HG02981 (cell line): ENCODE measurements at regions not wholly inside any gene's neighbourhood (a gene's known extent, or its start where the extent isn't known, plus 50 kb on each side); places are given as distances from the start of the nearest gene placed in this dataset.

Source experiments
- ATAC-seq: cut with Tn5 transposase; IDR thresholded peaks from one replicate; pipeline ENCODE4 v1.9.1; 2021; ENCODE audit warnings: mild to moderate bottlenecking, moderate library complexity; ENCODE audit not compliant: unreplicated experiment

DNA sequence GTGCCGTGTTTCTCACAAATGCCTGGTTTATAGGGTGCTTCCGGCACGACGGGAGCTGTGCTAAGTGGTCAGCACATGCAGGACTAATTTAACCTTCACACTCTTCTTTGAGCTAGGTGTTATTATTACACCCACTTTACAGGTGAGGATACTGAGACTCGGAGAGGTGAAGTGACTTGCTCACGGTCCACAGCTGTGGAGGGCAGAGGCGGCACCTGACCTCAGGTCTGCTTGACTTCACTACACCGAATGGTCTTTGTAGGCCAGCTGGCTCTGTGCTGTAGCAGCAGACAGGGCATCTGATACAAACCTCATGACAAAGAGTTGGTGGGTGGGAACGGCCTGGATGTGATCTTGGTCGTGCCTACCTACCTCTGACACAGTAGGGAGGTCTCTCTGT lies 102.0 kb upstream of the BOD1 start:
- ATAC-seq, result no peak

DNA sequence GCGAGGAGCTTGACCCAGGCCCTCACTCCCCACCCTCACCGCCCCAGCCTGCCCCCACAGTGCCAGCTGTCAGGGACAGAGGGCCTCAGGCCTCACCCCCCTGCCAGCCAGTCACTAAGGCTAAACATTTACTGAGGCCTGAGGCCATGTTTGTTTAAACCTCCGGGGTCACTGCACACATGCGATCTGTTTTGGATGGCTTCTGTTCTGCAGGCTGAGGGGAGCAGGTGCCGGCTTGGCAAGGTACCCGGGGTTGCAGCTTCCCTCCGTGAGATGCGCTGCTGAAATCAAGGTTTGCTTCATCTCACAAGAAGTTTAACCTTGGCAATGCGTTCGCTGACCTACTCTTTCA lies 103.3 kb upstream of the BOD1 start:
- ATAC-seq, result no peak

DNA sequence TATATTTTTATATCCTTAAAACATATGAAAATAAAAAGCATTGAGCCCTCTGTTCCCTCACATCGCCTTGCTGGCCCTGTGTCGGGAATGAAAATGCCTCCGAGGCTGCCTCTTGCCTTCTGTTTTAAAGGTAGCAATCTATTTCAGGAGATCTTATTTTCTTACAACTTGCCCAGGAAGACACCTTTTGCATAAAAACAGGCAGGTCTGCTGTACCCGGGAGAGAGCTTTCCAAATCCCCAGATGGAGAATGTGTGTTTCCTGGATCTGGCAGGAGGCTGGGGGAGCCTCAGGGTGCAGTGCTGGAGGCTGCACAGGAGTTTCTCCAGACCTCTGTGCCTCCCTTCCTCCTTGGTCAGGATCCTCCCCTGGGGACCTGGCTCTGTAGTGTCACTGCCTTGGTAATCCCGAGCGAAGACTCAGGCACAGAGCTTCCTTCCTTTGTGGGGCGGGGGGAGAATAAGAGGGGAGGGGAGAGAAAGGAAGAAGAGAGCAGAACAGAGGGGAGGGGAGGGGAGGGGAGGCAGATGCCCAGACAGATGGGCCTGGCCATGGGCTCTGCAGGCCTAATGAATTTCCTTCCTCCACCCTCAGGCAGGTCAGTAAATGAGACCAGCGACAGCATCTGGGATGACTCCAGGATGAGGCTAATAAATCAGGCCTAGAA lies 104.0 kb upstream of the BOD1 start:
- no peak for ATAC-seq

DNA sequence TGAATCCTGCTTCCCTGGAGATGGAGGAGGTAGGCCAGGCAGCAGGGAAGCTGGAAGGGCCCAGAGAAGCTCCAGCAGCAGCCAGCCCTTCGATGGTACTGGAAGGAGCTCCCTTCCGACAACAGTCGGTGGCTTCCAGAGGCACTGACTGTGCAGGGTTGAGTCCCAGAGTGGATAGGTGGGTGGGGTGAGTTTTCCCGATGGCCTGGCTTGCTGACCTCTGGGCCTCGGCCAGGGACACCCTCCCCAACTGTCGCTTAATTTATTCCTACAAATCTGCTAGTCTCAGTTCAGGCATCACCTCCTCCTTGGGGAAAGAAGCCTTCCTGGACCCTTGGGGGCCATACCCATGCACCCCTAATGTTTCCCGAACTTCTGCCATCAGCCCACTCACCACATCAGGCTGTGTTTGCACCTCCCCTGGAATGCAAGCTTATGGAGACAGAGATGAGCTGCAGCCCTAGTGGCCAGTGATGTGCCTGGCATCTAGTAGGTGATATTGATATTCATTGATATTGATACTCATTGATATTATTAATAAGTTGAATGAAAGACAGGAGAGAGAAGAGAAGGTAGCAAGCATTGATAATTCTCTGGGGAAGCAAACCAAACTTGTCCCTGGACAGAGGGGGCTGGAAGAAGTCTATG lies 104.6 kb upstream of the BOD1 start:
- ATAC-seq, result no peak

DNA sequence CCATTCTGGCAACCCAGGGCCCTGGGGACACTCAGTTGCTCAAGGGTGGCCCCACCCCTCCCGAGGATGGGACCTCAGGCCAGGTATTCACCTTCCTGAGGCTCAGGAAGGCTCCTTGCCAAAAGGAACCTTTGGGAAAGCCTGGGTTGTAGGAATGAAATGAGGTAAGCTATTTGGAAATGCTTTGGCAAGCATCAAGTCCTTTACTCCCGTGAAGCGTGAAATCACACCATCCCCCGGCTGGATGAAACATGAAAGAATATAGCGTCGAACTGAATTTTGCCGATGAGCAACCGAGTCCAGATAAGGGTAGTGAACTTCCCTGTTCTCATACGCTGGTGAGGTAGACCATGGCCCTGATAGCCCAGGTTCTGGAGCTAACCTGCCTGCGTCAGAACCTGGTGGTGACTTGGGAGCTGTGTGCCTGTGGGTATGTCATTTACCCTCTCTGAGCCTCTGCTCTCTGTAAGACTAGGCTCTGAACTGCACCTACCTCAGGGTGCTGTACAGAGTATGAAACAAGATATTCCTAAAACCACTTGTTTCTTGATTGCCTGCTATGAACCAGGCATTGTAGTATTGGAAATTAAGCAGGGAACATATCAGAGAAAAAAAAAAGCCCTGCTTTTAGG lies 105.3 kb upstream of the BOD1 start:
- ATAC-seq, result no peak

DNA sequence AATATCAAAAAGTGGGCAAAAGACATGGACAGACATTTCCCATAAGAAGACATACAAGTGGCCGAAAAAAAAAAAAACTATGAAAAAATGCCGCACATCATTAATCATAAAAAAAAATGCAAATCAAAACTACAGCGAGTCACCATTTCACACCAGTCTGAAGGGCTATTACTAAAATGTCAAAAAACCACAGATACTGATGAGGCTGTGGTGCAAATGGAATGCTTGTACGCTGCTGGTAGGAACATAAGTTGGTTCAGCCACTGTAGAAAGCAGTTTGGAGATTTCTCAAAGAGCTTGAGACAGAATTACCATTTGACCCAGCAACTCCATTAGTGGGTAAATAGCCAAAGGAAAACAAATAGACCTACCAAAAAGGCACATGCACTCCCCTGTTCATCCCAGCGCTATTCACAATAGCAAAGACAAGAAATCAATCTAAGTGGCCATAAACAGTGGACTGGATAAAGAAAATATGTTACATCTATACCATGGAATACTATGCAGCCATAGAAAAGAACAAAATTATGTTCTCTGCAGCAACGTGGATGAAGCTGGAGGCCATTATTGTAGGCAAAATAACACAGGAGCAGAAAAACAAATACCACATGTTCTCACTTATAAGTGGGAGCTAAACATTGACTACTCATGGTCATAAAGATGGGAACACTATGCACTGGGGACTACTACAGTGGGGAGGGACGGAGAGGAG lies 110.6 kb upstream of the BOD1 start:
- ATAC-seq, result no peak

GRCh38 chr5:173727839-173728778 lies 111.7 kb upstream of the BOD1 start:
- ATAC-seq, result no peak

DNA sequence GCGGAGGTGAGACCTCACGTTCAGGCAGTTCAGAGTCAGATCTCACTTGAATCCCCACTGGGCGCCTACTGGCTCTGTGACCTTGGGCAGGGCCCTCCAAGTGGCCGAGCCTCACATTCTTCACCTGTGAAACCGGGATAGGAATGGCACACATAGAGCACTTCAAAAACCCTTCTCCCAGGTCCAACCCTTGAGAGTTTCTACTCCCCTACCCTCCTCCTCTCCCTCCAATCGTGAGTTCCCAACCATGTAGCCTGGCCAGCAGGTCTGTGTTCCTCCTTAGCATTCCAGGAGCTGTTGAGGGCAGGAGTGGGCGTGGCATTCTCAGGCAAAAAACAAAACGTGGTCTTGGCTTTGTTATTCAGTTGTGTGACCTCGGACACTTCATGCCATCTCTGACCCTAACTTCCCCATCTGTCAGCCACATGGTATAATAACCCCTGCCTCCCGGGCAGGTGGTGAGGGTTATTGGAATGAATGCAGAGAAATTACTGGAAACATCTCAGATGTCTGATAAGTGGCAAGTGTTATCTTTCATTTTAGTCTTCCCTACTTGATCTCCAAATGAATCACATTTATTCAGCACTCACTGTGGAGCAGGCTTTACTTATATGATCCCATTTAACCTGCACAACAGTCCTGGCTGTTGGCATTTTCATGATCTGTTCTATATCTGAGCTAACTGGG lies 112.8 kb upstream of the BOD1 start:
- no peak for ATAC-seq

GRCh38 chr5:173730632-173731298 lies 114.3 kb upstream of the BOD1 start:
- ATAC-seq, result no peak

- no peak for ATAC-seq
Measured at GRCh38 chr5:173733021-173733420, 116.6 kb upstream of the BOD1 start.

DNA sequence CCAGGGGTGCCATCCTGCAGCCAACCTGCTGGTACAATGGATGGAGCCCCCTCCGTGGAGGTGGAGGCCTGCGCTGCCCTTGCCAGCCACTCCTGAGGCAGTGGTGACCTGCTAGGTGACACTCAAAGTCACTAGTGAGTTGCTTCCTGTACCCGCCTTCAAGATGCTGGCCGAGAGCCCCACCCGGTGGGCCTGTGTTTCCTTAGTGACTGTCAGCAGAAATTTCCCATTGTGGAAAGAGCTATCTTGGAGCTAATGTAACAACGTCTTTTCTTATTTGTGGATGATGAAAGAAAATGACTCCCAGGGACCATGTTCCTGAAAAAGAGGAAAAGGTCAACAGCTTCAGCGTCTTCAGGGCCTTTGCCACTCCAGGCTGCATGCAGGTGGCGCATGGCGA lies 117.0 kb upstream of the BOD1 start:
- ATAC-seq, result no peak

DNA sequence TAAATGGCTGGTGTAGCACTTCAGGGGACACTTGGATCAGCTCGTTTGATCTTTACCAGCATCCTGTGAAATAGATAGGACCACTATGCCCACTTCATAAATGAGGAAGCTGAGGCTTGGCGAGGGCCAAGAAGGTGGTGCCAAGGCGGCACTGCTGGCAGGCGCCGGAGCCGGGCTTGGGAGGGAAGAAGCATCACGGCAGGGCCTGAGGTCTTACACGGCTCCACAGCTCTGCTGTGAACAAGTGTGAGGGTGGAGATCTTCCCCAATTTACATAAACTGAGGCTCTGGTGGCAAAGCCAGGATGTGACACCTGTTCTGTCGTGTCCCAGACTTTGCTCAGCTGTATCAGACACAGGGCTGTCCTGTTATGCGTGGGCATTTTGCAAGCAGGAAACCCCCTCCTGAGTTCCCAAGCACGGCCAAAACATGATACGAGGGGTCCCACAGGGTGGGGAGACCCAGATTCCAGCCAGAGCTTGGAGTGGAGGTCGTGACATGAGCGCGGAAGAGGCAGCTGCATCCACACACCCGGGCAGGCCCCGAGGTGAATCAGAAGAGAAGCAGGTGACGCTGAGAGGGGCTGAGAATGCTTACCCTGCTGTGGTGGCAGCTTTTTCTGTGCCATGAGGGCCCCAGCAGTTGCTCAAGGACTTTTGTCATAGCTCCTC lies 117.5 kb upstream of the BOD1 start:
- ATAC-seq, result no peak

DNA sequence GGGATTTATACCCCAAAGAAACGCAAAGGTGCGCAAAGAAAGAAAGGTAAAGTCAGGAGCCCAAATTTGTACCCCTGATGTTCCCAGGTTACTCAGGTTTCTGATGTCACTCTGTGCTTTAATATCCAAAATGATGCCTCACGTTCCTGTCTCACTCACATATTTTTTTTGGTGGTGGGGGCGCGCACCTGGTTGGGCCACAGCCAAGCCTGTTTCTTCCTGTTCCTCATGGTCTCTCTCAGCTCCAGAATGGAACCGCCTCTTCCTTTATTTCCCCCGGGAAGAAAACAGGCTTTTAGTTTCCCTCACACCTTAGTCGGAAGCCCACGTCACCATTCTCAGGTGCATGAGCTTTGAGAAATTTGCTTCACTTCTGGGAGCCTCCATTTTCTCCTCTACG lies 118.3 kb upstream of the BOD1 start:
- no peak for ATAC-seq

DNA sequence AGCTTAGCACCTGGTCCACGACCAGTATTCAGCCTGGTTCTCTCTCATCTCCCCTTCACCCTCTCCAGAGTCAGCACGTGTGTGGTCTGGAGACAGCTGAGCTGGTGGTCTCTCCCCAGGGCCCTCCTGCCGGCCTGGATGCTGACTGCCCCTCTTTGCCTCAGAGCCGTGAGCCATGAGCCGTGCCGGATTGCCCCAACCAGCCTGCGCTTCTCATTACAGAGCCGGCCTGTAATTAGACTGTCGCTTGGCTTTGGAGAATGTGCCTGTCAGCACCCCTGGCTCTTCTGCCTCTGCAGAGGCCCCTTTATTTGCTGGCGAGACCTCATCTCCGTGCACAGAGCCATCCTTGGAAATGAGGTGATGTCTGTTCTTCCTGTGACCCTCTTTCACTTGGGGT lies 118.7 kb upstream of the BOD1 start:
- ATAC-seq, result no peak

DNA sequence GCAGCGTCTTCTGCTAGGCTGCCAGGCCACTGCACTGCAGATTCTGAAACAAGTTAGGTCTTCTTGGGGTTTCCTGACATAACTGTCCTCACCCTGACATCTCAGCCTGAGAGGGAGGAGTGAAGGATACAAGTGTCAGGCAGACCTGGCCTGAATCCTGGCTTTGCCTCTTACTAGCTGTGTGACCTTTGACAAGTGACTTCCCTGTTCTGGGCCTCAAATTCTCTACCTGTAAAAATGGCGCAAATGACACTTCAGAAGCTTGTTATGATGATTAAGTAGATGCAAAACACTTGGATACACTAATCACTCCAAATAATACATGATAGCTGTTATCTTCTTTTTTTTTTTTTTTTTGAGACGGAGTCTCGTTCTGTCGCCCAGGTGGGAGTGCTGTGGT lies 119.2 kb upstream of the BOD1 start:
- no peak for ATAC-seq

DNA sequence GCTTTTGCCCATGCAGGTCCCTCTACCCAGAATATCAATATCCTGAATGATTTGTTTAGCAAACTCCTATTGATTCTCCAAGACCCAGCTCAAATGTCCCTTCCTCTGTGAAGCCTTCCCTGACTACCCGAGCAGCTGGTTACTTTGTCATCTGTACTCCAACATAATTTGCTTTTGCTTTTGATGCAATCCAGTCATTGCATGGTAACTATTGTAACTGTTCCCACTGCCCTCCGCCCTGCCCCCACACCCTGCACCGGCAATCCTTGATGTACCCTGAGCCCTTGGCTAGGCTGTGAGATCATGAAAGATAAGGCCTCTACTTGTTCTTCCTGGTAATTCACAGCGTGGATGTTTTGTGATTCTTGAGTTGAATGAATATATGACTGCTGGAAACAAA lies 119.9 kb upstream of the BOD1 start:
- no peak for ATAC-seq

- ATAC-seq, result peak; percentile 78
Measured at GRCh38 chr5:173736923-173737412, 120.5 kb upstream of the BOD1 start.

GRCh38 chr5:173739741-173740140 lies 123.3 kb upstream of the BOD1 start:
- ATAC-seq, result no peak

- no peak for ATAC-seq
Measured at GRCh38 chr5:173740400-173740799, 124.0 kb upstream of the BOD1 start.
